ENCODE measurements at regions not wholly inside any gene's neighbourhood (a gene's known extent, or its start where the extent isn't known, plus 50 kb on each side); places are given as distances from the start of the nearest gene placed in this dataset.

DNA sequence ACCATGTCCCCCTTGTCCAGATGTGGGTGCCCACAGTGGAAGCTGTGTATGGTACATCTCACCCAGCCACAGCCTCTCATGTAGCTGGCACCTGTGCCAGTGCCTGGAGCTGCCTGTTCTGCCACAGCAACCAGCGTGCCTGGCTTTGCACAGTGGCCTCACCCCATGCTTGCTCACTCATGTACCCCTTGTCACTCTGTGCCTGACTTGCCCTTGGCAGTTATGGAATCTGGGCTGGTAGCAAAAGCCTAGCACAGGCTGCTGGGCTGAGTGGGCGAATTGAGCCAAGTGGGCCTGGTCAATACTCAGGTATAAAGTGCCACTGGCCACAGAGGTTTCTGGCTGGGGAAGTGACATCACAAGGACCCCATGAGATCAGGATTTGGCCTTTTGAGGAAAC is 264.2 kb downstream of the INSC start:
- TF ChIP-seq CTCF (conservative IDR thresholded peaks at IDR 0.05; ENCODE audit: low read depth in 2 of 2) (no peak), EZH2 (IDR thresholded peaks at IDR 0.05; ENCODE audit: low read depth, unreplicated experiment) (no peak), EZH2phosphoT487 (IDR thresholded peaks at IDR 0.05; ENCODE audit: unreplicated experiment) (no peak), ZNF331 (CRISPR knock-in tag; IDR thresholded peaks at IDR 0.05; ENCODE audit: low read depth) (no peak), POLR2AphosphoS5 (IDR thresholded peaks at IDR 0.05; ENCODE audit: low read depth) (no peak), JUNB (IDR thresholded peaks at IDR 0.05; ENCODE audit: unreplicated experiment) (no peak), CREB1 (CRISPR knock-in tag; IDR thresholded peaks at IDR 0.05; ENCODE audit: low read depth) (no peak), ZNF114 (CRISPR knock-in tag; IDR thresholded peaks at IDR 0.05) (no peak), STAT1 (IDR thresholded peaks at IDR 0.05; ENCODE audit: unreplicated experiment) (no peak)
- TF ChIP-seq, protein P1, sequence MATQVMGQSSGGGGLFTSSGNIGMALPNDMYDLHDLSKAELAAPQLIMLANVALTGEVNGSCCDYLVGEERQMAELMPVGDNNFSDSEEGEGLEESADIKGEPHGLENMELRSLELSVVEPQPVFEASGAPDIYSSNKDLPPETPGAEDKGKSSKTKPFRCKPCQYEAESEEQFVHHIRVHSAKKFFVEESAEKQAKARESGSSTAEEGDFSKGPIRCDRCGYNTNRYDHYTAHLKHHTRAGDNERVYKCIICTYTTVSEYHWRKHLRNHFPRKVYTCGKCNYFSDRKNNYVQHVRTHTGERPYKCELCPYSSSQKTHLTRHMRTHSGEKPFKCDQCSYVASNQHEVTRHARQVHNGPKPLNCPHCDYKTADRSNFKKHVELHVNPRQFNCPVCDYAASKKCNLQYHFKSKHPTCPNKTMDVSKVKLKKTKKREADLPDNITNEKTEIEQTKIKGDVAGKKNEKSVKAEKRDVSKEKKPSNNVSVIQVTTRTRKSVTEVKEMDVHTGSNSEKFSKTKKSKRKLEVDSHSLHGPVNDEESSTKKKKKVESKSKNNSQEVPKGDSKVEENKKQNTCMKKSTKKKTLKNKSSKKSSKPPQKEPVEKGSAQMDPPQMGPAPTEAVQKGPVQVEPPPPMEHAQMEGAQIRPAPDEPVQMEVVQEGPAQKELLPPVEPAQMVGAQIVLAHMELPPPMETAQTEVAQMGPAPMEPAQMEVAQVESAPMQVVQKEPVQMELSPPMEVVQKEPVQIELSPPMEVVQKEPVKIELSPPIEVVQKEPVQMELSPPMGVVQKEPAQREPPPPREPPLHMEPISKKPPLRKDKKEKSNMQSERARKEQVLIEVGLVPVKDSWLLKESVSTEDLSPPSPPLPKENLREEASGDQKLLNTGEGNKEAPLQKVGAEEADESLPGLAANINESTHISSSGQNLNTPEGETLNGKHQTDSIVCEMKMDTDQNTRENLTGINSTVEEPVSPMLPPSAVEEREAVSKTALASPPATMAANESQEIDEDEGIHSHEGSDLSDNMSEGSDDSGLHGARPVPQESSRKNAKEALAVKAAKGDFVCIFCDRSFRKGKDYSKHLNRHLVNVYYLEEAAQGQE (IDR thresholded peaks at IDR 0.05; ENCODE audit: unreplicated experiment) = no peak
- TF ChIP-seq, protein P2, sequence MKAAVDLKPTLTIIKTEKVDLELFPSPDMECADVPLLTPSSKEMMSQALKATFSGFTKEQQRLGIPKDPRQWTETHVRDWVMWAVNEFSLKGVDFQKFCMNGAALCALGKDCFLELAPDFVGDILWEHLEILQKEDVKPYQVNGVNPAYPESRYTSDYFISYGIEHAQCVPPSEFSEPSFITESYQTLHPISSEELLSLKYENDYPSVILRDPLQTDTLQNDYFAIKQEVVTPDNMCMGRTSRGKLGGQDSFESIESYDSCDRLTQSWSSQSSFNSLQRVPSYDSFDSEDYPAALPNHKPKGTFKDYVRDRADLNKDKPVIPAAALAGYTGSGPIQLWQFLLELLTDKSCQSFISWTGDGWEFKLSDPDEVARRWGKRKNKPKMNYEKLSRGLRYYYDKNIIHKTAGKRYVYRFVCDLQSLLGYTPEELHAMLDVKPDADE (IDR thresholded peaks at IDR 0.05) = no peak
- TF ChIP-seq, protein P3, sequence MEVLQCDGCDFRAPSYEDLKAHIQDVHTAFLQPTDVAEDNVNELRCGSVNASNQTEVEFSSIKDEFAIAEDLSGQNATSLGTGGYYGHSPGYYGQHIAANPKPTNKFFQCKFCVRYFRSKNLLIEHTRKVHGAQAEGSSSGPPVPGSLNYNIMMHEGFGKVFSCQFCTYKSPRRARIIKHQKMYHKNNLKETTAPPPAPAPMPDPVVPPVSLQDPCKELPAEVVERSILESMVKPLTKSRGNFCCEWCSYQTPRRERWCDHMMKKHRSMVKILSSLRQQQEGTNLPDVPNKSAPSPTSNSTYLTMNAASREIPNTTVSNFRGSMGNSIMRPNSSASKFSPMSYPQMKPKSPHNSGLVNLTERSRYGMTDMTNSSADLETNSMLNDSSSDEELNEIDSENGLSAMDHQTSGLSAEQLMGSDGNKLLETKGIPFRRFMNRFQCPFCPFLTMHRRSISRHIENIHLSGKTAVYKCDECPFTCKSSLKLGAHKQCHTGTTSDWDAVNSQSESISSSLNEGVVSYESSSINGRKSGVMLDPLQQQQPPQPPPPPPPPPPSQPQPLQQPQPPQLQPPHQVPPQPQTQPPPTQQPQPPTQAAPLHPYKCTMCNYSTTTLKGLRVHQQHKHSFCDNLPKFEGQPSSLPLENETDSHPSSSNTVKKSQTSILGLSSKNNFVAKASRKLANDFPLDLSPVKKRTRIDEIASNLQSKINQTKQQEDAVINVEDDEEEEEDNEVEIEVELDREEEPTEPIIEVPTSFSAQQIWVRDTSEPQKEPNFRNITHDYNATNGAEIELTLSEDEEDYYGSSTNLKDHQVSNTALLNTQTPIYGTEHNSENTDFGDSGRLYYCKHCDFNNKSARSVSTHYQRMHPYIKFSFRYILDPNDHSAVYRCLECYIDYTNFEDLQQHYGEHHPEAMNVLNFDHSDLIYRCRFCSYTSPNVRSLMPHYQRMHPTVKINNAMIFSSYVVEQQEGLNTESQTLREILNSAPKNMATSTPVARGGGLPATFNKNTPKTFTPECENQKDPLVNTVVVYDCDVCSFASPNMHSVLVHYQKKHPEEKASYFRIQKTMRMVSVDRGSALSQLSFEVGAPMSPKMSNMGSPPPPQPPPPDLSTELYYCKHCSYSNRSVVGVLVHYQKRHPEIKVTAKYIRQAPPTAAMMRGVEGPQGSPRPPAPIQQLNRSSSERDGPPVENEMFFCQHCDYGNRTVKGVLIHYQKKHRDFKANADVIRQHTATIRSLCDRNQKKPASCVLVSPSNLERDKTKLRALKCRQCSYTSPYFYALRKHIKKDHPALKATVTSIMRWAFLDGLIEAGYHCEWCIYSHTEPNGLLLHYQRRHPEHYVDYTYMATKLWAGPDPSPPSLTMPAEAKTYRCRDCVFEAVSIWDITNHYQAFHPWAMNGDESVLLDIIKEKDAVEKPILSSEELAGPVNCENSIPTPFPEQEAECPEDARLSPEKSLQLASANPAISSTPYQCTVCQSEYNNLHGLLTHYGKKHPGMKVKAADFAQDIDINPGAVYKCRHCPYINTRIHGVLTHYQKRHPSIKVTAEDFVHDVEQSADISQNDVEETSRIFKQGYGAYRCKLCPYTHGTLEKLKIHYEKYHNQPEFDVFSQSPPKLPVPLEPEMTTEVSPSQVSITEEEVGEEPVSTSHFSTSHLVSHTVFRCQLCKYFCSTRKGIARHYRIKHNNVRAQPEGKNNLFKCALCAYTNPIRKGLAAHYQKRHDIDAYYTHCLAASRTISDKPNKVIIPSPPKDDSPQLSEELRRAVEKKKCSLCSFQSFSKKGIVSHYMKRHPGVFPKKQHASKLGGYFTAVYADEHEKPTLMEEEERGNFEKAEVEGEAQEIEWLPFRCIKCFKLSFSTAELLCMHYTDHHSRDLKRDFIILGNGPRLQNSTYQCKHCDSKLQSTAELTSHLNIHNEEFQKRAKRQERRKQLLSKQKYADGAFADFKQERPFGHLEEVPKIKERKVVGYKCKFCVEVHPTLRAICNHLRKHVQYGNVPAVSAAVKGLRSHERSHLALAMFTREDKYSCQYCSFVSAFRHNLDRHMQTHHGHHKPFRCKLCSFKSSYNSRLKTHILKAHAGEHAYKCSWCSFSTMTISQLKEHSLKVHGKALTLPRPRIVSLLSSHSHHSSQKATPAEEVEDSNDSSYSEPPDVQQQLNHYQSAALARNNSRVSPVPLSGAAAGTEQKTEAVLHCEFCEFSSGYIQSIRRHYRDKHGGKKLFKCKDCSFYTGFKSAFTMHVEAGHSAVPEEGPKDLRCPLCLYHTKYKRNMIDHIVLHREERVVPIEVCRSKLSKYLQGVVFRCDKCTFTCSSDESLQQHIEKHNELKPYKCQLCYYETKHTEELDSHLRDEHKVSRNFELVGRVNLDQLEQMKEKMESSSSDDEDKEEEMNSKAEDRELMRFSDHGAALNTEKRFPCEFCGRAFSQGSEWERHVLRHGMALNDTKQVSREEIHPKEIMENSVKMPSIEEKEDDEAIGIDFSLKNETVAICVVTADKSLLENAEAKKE (CRISPR knock-in tag; IDR thresholded peaks at IDR 0.05) = no peak
